ENCODE measurements at regions not wholly inside any gene's neighbourhood (a gene's known extent, or its start where the extent isn't known, plus 50 kb on each side); places are given as distances from the start of the nearest gene placed in this dataset.

GRCh38 chr4:29948858-29949257, 771.3 kb upstream of the PCDH7 start:
- Histone ChIP-seq H3K4me1 (ENCODE audit: insufficient read depth, low read length) (no peaks in the 10 kb centered on the region), H3K27ac (ENCODE audit: low read depth, low read length) (no peak overlapping the region), H3K27me3 (ENCODE audit: insufficient read depth, low read length) (no peaks in the 10 kb centered on the region), H4K20me1 (ENCODE audit: insufficient read depth, low read length) (no peaks in the 10 kb centered on the region), H3K4me3 (ENCODE audit: insufficient read depth, low read length) (no peak overlapping the region), H3K9me3 (ENCODE audit: low read depth, low read length) (no peaks in the 10 kb centered on the region), H2AFZ (ENCODE audit: low read length) (no peak overlapping the region), H3K4me2 (ENCODE audit: insufficient read depth, low read length) (no peak overlapping the region), H3K36me3 (ENCODE audit: insufficient read depth, low read length) (no peaks in the 10 kb centered on the region), H3K79me2 (ENCODE audit: insufficient read depth, low read length) (no peaks in the 10 kb centered on the region)
- DNase-seq (ENCODE audit: insufficient read length, low spot score, missing footprints): no peak
- no peak for TF ChIP-seq CTCF (IDR thresholded peaks at IDR 0.05; ENCODE audit: extremely low read depth, low read depth, low read length)

DNA sequence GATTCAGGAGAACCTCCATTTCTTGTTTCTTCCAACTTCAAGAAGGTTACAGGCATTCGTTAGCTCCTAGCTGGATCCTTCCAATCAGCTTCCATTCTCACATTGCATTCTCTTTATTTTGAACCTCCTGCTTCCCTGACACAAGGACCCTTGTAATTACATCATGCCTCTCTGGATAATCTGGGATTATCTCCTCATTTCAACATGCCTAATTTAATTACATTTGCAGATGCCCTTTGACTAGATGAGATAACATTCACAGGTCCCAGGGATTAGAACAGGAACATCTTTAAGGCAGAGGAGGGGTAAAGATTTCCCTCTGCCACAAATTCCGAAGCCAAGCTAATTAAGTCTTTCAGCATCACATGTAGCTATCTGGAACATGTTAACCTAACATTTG, 753.8 kb upstream of the PCDH7 start:
- no peak for TF ChIP-seq CTCF (IDR thresholded peaks at IDR 0.05; ENCODE audit: extremely low read depth, low read depth, low read length)
- no peak overlapping the region for H3K27ac ChIP-seq (ENCODE audit: low read depth, low read length)
- H2AFZ ChIP-seq (ENCODE audit: low read length): no peak overlapping the region

GRCh38 chr4:29970626-29971025, 749.5 kb upstream of the PCDH7 start:
- H2AFZ ChIP-seq (ENCODE audit: low read length): no peak overlapping the region
- no peak for DNase-seq (ENCODE audit: insufficient read length, low spot score, missing footprints)

More for the DNA sequence above, 753.8 kb upstream of the PCDH7 start:
- Histone ChIP-seq H3K4me2 (ENCODE audit: insufficient read depth, low read length) (no peak overlapping the region), H3K79me2 (ENCODE audit: insufficient read depth, low read length) (no peaks in the 10 kb centered on the region), H3K9me3 (ENCODE audit: low read depth, low read length) (no peaks in the 10 kb centered on the region), H3K4me1 (ENCODE audit: insufficient read depth, low read length) (no peaks in the 10 kb centered on the region), H3K36me3 (ENCODE audit: insufficient read depth, low read length) (no peaks in the 10 kb centered on the region), H3K4me3 (ENCODE audit: insufficient read depth, low read length) (no peak overlapping the region), H4K20me1 (ENCODE audit: insufficient read depth, low read length) (no peaks in the 10 kb centered on the region), H3K27me3 (ENCODE audit: insufficient read depth, low read length) (no peaks in the 10 kb centered on the region)
- no peak for DNase-seq (ENCODE audit: insufficient read length, low spot score, missing footprints)

DNA sequence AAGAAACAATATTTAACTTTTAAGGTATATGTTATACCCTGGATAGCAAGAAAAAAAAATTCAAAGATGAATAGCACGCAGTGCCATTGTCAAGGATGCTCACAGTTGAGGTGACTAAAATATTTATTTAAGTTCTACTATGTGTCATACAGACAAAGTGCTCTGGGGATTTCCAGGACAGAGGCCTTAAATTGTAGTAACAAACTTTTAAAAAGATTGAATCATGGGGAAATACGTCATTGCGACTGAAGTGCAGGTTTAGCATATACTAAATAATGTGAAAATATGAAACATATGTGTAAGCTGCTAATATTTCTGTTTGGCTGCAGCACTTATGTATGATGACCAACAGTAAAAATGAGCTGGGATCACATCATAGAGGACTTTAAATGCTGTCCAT, 748.0 kb upstream of the PCDH7 start:
- H3K27ac ChIP-seq (ENCODE audit: low read depth, low read length): no peak overlapping the region
- H3K4me2 ChIP-seq (ENCODE audit: insufficient read depth, low read length): no peak overlapping the region
- DNase-seq (ENCODE audit: insufficient read length, low spot score, missing footprints): no peak
- H3K36me3 ChIP-seq (ENCODE audit: insufficient read depth, low read length): no peaks in the 10 kb centered on the region
- no peak for TF ChIP-seq CTCF (IDR thresholded peaks at IDR 0.05; ENCODE audit: extremely low read depth, low read depth, low read length)
- no peaks in the 10 kb centered on the region for H4K20me1 ChIP-seq (ENCODE audit: insufficient read depth, low read length)
- H3K79me2 ChIP-seq (ENCODE audit: insufficient read depth, low read length): no peaks in the 10 kb centered on the region
- H3K4me1 ChIP-seq (ENCODE audit: insufficient read depth, low read length): no peaks in the 10 kb centered on the region
- H3K27me3 ChIP-seq (ENCODE audit: insufficient read depth, low read length): no peaks in the 10 kb centered on the region
- no peak overlapping the region for H3K4me3 ChIP-seq (ENCODE audit: insufficient read depth, low read length)
- no peak overlapping the region for H2AFZ ChIP-seq (ENCODE audit: low read length)
- H3K9me3 ChIP-seq (ENCODE audit: low read depth, low read length): no peaks in the 10 kb centered on the region

More at GRCh38 chr4:29970626-29971025, 749.5 kb upstream of the PCDH7 start:
- Histone ChIP-seq H3K79me2 (ENCODE audit: insufficient read depth, low read length) (no peaks in the 10 kb centered on the region), H4K20me1 (ENCODE audit: insufficient read depth, low read length) (no peaks in the 10 kb centered on the region), H3K4me2 (ENCODE audit: insufficient read depth, low read length) (no peak overlapping the region), H3K4me3 (ENCODE audit: insufficient read depth, low read length) (no peak overlapping the region), H3K36me3 (ENCODE audit: insufficient read depth, low read length) (no peaks in the 10 kb centered on the region), H3K4me1 (ENCODE audit: insufficient read depth, low read length) (no peaks in the 10 kb centered on the region), H3K27ac (ENCODE audit: low read depth, low read length) (no peak overlapping the region), H3K9me3 (ENCODE audit: low read depth, low read length) (no peaks in the 10 kb centered on the region), H3K27me3 (ENCODE audit: insufficient read depth, low read length) (no peaks in the 10 kb centered on the region)
- TF ChIP-seq CTCF (IDR thresholded peaks at IDR 0.05; ENCODE audit: extremely low read depth, low read depth, low read length): no peak
